ENCODE measurements at regions not wholly inside any gene's neighbourhood (a gene's known extent, or its start where the extent isn't known, plus 50 kb on each side); places are given as distances from the start of the nearest gene placed in this dataset.

GRCh38 chr6:15915508-15916178, 213.2 kb upstream of the MYLIP start:
- DNase-seq (no peak), FAIRE-seq (no peak)
- H3K9me3 ChIP-seq (ENCODE audit: control insufficient read depth in 2 of 3, insufficient read depth in 1 of 3, low read length in 3 of 3): no peaks in the 10 kb centered on the region
- H3K9ac ChIP-seq (ENCODE audit: low read length in 3 of 3): no peak overlapping the region
- intact Hi-C loops (cut with DNase I): no loop called here
- H3K4me3 ChIP-seq (ENCODE audit: low read length in 3 of 3): no peak overlapping the region
- no peaks in the 10 kb centered on the region for H3K27me3 ChIP-seq (ENCODE audit: control insufficient read depth, insufficient read depth, low read length)
- H3K36me3 ChIP-seq (ENCODE audit: control insufficient read depth in 2 of 3, insufficient read depth in 3 of 3, low read length in 3 of 3): no peaks in the 10 kb centered on the region
- TF ChIP-seq CTCF (IDR thresholded peaks at IDR 0.05; ENCODE audit: borderline replicate concordance, extremely low read depth, insufficient read depth): no peak
- no peaks in the 10 kb centered on the region for H3K4me1 ChIP-seq (ENCODE audit: control insufficient read depth in 2 of 3, insufficient read depth in 2 of 3, low read depth in 1 of 3, low read length in 3 of 3)
- no peak overlapping the region for H3K27ac ChIP-seq (ENCODE audit: low read depth in 2 of 2, low read length in 2 of 2)

GRCh38 chr6:15914553-15914952, 214.3 kb upstream of the MYLIP start:
- H3K4me3 ChIP-seq (ENCODE audit: low read length in 3 of 3): no peak overlapping the region
- no peak overlapping the region for H3K27ac ChIP-seq (ENCODE audit: low read depth in 2 of 2, low read length in 2 of 2)
- H3K9ac ChIP-seq (ENCODE audit: low read length in 3 of 3): no peak overlapping the region
- H3K4me1 ChIP-seq (ENCODE audit: control insufficient read depth in 2 of 3, insufficient read depth in 2 of 3, low read depth in 1 of 3, low read length in 3 of 3): no peaks in the 10 kb centered on the region
- DNase-seq (no peak), FAIRE-seq (no peak)
- no peaks in the 10 kb centered on the region for H3K36me3 ChIP-seq (ENCODE audit: control insufficient read depth in 2 of 3, insufficient read depth in 3 of 3, low read length in 3 of 3)
- no peaks in the 10 kb centered on the region for H3K27me3 ChIP-seq (ENCODE audit: control insufficient read depth, insufficient read depth, low read length)
- no peaks in the 10 kb centered on the region for H3K9me3 ChIP-seq (ENCODE audit: control insufficient read depth in 2 of 3, insufficient read depth in 1 of 3, low read length in 3 of 3)
- TF ChIP-seq CTCF (IDR thresholded peaks at IDR 0.05; ENCODE audit: borderline replicate concordance, extremely low read depth, insufficient read depth): no peak
- intact Hi-C loops (cut with DNase I): no loop called here

- no peak for DNase-seq
- Histone ChIP-seq H3K4me1 (ENCODE audit: control insufficient read depth in 2 of 3, insufficient read depth in 2 of 3, low read depth in 1 of 3, low read length in 3 of 3) (no peaks in the 10 kb centered on the region), H3K9ac (ENCODE audit: low read length in 3 of 3) (no peak overlapping the region), H3K27me3 (ENCODE audit: control insufficient read depth, insufficient read depth, low read length) (no peaks in the 10 kb centered on the region), H3K27ac (ENCODE audit: low read depth in 2 of 2, low read length in 2 of 2) (no peak overlapping the region), H3K4me3 (ENCODE audit: low read length in 3 of 3) (no peak overlapping the region), H3K36me3 (ENCODE audit: control insufficient read depth in 2 of 3, insufficient read depth in 3 of 3, low read length in 3 of 3) (no peaks in the 10 kb centered on the region), H3K9me3 (ENCODE audit: control insufficient read depth in 2 of 3, insufficient read depth in 1 of 3, low read length in 3 of 3) (no peaks in the 10 kb centered on the region)
- TF ChIP-seq CTCF (IDR thresholded peaks at IDR 0.05; ENCODE audit: borderline replicate concordance, extremely low read depth, insufficient read depth): no peak
- intact Hi-C loops (cut with DNase I): no loop called here
- no peak for FAIRE-seq
Observed at GRCh38 chr6:15913573-15913972, 215.3 kb upstream of the MYLIP start.

Measured in kidney (tissue), 13 donors.